ENCODE measurements at regions not wholly inside any gene's neighbourhood (a gene's known extent, or its start where the extent isn't known, plus 50 kb on each side); places are given as distances from the start of the nearest gene placed in this dataset.

DNA sequence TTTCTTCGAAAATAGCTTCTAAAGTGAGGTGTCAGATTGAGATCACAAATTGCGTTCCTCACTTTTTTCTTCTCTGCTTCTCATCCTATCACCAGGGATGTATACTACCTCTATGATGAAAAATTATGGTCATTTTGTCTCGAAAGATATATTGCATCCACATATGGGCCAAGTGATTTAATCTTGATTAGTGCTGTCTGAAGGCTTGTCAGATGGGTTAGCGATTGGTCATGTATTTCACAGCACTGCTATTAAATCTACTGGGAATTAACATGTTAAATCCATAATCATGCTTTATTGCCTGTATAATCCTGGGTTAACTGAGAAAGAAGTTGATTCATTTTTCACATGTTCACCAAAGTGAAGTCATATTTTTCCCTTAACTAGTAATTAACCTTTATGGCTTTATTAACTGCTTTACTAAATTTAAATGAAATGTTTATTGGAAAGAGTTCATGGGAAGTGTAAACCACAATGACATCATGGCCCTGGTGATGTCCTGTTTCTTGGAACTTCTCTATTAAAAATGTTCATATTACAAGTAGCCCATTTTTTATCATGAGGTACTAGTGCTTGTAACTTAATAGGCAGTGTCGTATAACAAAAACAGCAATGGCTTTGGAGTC is 193.3 kb downstream of the SMC2 start:
- Histone ChIP-seq H3K9me3 (ENCODE audit: control extremely low read depth in 1 of 5, control insufficient read depth in 4 of 5, insufficient read depth in 2 of 5, low read depth in 1 of 5, low read length in 4 of 5) (peaks cover 0 to 1% (median 0%) of the 10 kb centered on the region in 5 experiments), H3K4me1 (ENCODE audit: control extremely low read depth in 1 of 4, control insufficient read depth in 4 of 4, insufficient read depth in 4 of 4, low read length in 3 of 4) (no peaks in the 10 kb centered on the region), H3K4me3 (ENCODE audit: control insufficient read depth in 1 of 7, extremely low read depth in 1 of 7, insufficient read depth in 4 of 7, low read depth in 2 of 7, low read length in 6 of 7) (no peak overlapping the region), H3K27ac (ENCODE audit: insufficient read depth in 1 of 2, low read depth in 1 of 2, low read length in 2 of 2, poor library complexity in 1 of 2, severe bottlenecking in 2 of 2) (no peak overlapping the region), H3K27me3 (replicated peaks in 2 of 5; ENCODE audit: control insufficient read depth in 4 of 5, insufficient read depth in 5 of 5, low read length in 4 of 5) (no peaks in the 10 kb centered on the region), H3K36me3 (ENCODE audit: control insufficient read depth in 4 of 4, insufficient read depth in 4 of 4, low read length in 3 of 4) (no peaks in the 10 kb centered on the region)
- DNase-seq: no peak
- POLR2A ChIA-PET: no interaction called here
- no CpG with 5 or more reads among the region's 5 CpGs for WGBS (ENCODE audit: insufficient coverage)
- CTCF ChIA-PET: no interaction called here

DNA sequence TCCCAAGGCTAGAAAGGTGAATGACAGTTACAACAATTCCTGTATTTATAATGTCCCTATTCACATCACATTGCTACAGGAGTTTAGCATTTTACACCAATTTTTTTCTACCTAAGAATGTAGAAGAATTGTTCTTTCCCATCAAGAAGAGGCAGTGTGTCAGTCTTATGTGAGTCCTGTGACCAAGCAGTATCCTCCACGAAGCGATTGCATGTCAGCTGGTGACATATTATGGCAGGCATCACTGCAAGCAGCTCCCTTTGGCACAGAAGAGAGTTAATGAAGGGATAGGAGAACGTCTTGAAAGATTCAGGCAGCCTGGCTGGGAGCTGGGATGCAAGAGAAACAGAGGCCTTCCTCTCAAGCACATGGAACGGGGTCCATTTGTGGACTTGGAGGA is 199.8 kb downstream of the SMC2 start:
- ChIA-PET POLR2A (interaction anchor here (0.5 to 0.6 kb wide), 2 partner anchors 232 to 1993 kb away, joined by 3 read pairs; no protein-coding TSS in a partner anchor), CTCF (interaction anchor here (0.6 kb wide), 1 partner anchor 362 kb away, joined by 3 read pairs; no protein-coding TSS in a partner anchor)
- Histone ChIP-seq H3K4me1 (ENCODE audit: control extremely low read depth in 1 of 4, control insufficient read depth in 4 of 4, insufficient read depth in 4 of 4, low read length in 3 of 4) (no peaks in the 10 kb centered on the region), H3K9me3 (ENCODE audit: control extremely low read depth in 1 of 5, control insufficient read depth in 4 of 5, insufficient read depth in 2 of 5, low read depth in 1 of 5, low read length in 4 of 5) (peaks cover 0 to 1% (median 0%) of the 10 kb centered on the region in 5 experiments), H3K4me3 (ENCODE audit: control insufficient read depth in 1 of 7, extremely low read depth in 1 of 7, insufficient read depth in 4 of 7, low read depth in 2 of 7, low read length in 6 of 7) (no peak overlapping the region), H3K36me3 (ENCODE audit: control insufficient read depth in 4 of 4, insufficient read depth in 4 of 4, low read length in 3 of 4) (no peaks in the 10 kb centered on the region), H3K27me3 (replicated peaks in 2 of 5; ENCODE audit: control insufficient read depth in 4 of 5, insufficient read depth in 5 of 5, low read length in 4 of 5) (no peaks in the 10 kb centered on the region), H3K27ac (ENCODE audit: insufficient read depth in 1 of 2, low read depth in 1 of 2, low read length in 2 of 2, poor library complexity in 1 of 2, severe bottlenecking in 2 of 2) (no peak overlapping the region)
- 87% methylated on average over 4 of the region's 4 CpGs for WGBS (ENCODE audit: insufficient coverage)
- no peak for DNase-seq

DNA sequence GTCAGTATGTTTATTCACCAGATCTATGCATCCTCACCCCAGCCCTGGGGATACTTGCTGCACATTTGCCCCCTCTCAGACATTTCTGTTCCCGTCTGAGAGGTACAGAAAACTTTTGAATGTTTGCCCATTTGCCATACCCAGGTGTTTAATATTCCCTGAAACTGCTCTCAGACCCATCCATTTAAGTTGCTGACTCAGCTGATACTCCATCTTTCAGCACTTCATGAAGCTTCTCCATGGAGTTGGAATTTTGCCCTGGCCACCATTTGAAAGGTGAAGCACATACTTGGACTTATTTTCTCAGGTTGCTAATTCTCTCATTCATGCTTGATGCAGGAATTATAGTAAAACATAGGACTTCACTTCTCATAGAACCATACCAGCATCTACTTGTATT is 203.9 kb upstream of the OR13F1 start:
- DNase-seq: no peak
- ChIA-PET CTCF (no interaction called here), POLR2A (no interaction called here)
- H3K9me3 ChIP-seq (ENCODE audit: control extremely low read depth in 1 of 5, control insufficient read depth in 4 of 5, insufficient read depth in 2 of 5, low read depth in 1 of 5, low read length in 4 of 5): no peaks in the 10 kb centered on the region
- H3K4me1 ChIP-seq (ENCODE audit: control extremely low read depth in 1 of 4, control insufficient read depth in 4 of 4, insufficient read depth in 4 of 4, low read length in 3 of 4): no peaks in the 10 kb centered on the region
- 100% methylated on average over 1 of the region's 1 CpG for WGBS (ENCODE audit: insufficient coverage)
- H3K4me3 ChIP-seq (ENCODE audit: control insufficient read depth in 1 of 7, extremely low read depth in 1 of 7, insufficient read depth in 4 of 7, low read depth in 2 of 7, low read length in 6 of 7): no peak overlapping the region
- H3K27ac ChIP-seq (ENCODE audit: insufficient read depth in 1 of 2, low read depth in 1 of 2, low read length in 2 of 2, poor library complexity in 1 of 2, severe bottlenecking in 2 of 2): no peak overlapping the region
- H3K36me3 ChIP-seq (ENCODE audit: control insufficient read depth in 4 of 4, insufficient read depth in 4 of 4, low read length in 3 of 4): no peaks in the 10 kb centered on the region
- no peaks in the 10 kb centered on the region for H3K27me3 ChIP-seq (replicated peaks in 2 of 5; ENCODE audit: control insufficient read depth in 4 of 5, insufficient read depth in 5 of 5, low read length in 4 of 5)

DNA sequence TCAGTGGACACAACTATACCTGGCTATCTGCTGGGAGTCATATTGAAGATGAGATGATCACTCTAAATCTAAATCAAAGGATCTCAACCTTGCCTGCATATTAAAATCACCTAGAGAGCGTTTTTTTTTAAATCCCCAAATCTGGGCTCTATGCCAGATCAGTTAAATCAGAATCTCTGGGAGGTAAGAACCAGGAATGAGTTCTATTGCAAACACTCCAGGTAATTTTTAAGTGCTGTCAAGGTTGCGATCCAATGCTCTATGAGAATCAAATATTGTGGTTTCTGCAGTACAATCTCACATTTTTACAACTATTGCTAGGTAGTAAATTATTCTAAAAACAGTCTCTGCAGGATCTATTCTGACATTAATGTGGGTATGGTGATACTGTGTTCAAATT is 202.3 kb upstream of the OR13F1 start:
- Histone ChIP-seq H3K27me3 (replicated peaks in 2 of 5; ENCODE audit: control insufficient read depth in 4 of 5, insufficient read depth in 5 of 5, low read length in 4 of 5) (no peaks in the 10 kb centered on the region), H3K9me3 (ENCODE audit: control extremely low read depth in 1 of 5, control insufficient read depth in 4 of 5, insufficient read depth in 2 of 5, low read depth in 1 of 5, low read length in 4 of 5) (peaks cover 0 to 2% (median 0%) of the 10 kb centered on the region in 5 experiments), H3K4me3 (ENCODE audit: control insufficient read depth in 1 of 7, extremely low read depth in 1 of 7, insufficient read depth in 4 of 7, low read depth in 2 of 7, low read length in 6 of 7) (no peak overlapping the region), H3K36me3 (ENCODE audit: control insufficient read depth in 4 of 4, insufficient read depth in 4 of 4, low read length in 3 of 4) (no peaks in the 10 kb centered on the region), H3K27ac (ENCODE audit: insufficient read depth in 1 of 2, low read depth in 1 of 2, low read length in 2 of 2, poor library complexity in 1 of 2, severe bottlenecking in 2 of 2) (no peak overlapping the region), H3K4me1 (ENCODE audit: control extremely low read depth in 1 of 4, control insufficient read depth in 4 of 4, insufficient read depth in 4 of 4, low read length in 3 of 4) (no peaks in the 10 kb centered on the region)
- DNase-seq: no peak
- WGBS (ENCODE audit: insufficient coverage): 71% methylated on average over 1 of the region's 2 CpGs
- ChIA-PET POLR2A (no interaction called here), CTCF (no interaction called here)

DNA sequence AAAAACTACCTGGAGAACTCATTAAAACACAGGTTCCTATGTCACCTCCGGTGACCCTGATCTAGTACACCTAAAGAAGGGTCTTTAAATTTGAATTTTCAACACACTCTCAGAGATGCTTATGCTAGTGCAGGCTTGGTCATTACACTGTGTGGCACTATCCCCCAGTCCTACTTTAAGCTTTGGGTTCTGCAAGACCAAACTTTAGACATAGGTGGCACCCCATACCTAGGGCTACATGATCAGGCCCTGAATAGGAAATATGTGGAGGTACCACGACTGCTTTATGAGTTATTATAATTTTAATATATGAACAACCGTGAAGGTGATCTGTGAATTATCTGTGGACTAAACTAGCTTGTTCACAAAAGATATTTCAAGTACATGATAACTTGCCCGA is 201.3 kb upstream of the OR13F1 start:
- ChIA-PET CTCF (no interaction called here), POLR2A (no interaction called here)
- Histone ChIP-seq H3K9me3 (ENCODE audit: control extremely low read depth in 1 of 5, control insufficient read depth in 4 of 5, insufficient read depth in 2 of 5, low read depth in 1 of 5, low read length in 4 of 5) (peaks cover 0 to 2% (median 0%) of the 10 kb centered on the region in 5 experiments), H3K27ac (ENCODE audit: insufficient read depth in 1 of 2, low read depth in 1 of 2, low read length in 2 of 2, poor library complexity in 1 of 2, severe bottlenecking in 2 of 2) (no peak overlapping the region), H3K27me3 (replicated peaks in 2 of 5; ENCODE audit: control insufficient read depth in 4 of 5, insufficient read depth in 5 of 5, low read length in 4 of 5) (no peaks in the 10 kb centered on the region), H3K36me3 (ENCODE audit: control insufficient read depth in 4 of 4, insufficient read depth in 4 of 4, low read length in 3 of 4) (no peaks in the 10 kb centered on the region), H3K4me1 (ENCODE audit: control extremely low read depth in 1 of 4, control insufficient read depth in 4 of 4, insufficient read depth in 4 of 4, low read length in 3 of 4) (no peaks in the 10 kb centered on the region), H3K4me3 (ENCODE audit: control insufficient read depth in 1 of 7, extremely low read depth in 1 of 7, insufficient read depth in 4 of 7, low read depth in 2 of 7, low read length in 6 of 7) (no peak overlapping the region)
- DNase-seq: no peak
- WGBS (ENCODE audit: insufficient coverage): 94% methylated on average over 2 of the region's 4 CpGs

DNA sequence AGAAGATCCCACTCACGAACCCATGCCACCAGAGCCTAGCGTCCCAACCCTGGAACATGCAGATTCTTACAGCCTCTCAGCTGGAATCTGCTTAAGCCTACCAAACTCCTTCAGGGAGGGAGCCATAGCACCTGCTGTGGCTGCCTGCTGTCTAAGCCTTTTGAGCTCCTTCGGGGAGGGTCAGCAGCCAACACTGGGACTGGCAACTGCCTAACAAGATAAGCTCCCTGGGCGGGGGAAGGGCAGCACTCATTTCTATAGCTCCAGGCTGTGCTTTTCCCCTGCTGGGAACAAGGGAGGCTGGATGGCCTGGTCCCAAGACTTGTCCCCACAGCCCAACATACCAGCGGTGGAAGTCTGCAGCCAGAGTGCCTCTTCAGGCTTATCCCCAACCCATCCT is 199.1 kb upstream of the OR13F1 start:
- ChIA-PET POLR2A (no interaction called here), CTCF (no interaction called here)
- DNase-seq: no peak
- Histone ChIP-seq H3K27me3 (replicated peaks in 2 of 5; ENCODE audit: control insufficient read depth in 4 of 5, insufficient read depth in 5 of 5, low read length in 4 of 5) (no peaks in the 10 kb centered on the region), H3K4me3 (ENCODE audit: control insufficient read depth in 1 of 7, extremely low read depth in 1 of 7, insufficient read depth in 4 of 7, low read depth in 2 of 7, low read length in 6 of 7) (no peak overlapping the region), H3K4me1 (ENCODE audit: control extremely low read depth in 1 of 4, control insufficient read depth in 4 of 4, insufficient read depth in 4 of 4, low read length in 3 of 4) (no peaks in the 10 kb centered on the region), H3K27ac (ENCODE audit: insufficient read depth in 1 of 2, low read depth in 1 of 2, low read length in 2 of 2, poor library complexity in 1 of 2, severe bottlenecking in 2 of 2) (no peak overlapping the region), H3K9me3 (ENCODE audit: control extremely low read depth in 1 of 5, control insufficient read depth in 4 of 5, insufficient read depth in 2 of 5, low read depth in 1 of 5, low read length in 4 of 5) (peaks cover 0 to 2% (median 0%) of the 10 kb centered on the region in 5 experiments), H3K36me3 (ENCODE audit: control insufficient read depth in 4 of 4, insufficient read depth in 4 of 4, low read length in 3 of 4) (no peaks in the 10 kb centered on the region)
- WGBS (ENCODE audit: insufficient coverage): 89% methylated on average over 5 of the region's 5 CpGs

DNA sequence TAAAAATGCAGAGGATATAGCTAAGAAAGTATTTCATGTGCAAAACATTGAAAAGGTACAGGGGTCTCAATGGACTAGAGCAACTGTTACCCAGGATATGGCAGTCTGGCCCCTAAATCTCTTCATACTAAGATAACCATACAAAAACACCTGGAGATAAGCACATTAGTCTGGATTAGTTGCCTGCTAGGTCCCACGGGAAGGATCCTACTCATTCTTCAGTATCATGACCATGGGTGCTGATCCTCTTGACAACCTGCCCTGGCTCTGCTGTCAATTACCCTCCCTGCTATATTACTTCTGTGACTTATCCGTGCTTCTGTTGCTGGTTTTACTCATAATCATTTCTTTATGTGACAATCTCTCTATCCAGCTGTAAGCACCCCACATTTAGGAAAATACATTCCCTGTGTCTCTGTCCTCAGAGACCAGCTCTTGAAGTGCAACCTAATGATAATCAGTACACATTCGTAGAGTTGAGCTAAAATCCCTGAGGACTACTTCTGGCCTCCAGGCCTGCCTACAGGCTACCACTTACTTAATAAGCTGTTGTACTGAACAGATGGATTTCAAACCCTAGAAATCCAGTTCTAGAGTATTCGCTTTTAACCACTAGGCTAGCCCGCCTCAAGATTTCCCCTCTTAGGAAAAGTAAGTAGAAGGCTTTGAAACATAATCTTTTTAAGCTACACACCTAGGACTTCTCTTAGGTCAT is 190.5 kb upstream of the OR13F1 start:
- WGBS (ENCODE audit: insufficient coverage): 79% methylated on average over 4 of the region's 5 CpGs
- no peaks in the 10 kb centered on the region for H3K27me3 ChIP-seq (replicated peaks in 2 of 5; ENCODE audit: control insufficient read depth in 4 of 5, insufficient read depth in 5 of 5, low read length in 4 of 5)
- no peaks in the 10 kb centered on the region for H3K36me3 ChIP-seq (ENCODE audit: control insufficient read depth in 4 of 4, insufficient read depth in 4 of 4, low read length in 3 of 4)
- no peak overlapping the region for H3K27ac ChIP-seq (ENCODE audit: insufficient read depth in 1 of 2, low read depth in 1 of 2, low read length in 2 of 2, poor library complexity in 1 of 2, severe bottlenecking in 2 of 2)
- H3K4me3 ChIP-seq (ENCODE audit: control insufficient read depth in 1 of 7, extremely low read depth in 1 of 7, insufficient read depth in 4 of 7, low read depth in 2 of 7, low read length in 6 of 7): no peak overlapping the region
- ChIA-PET CTCF (no interaction called here), POLR2A (no interaction called here)
- peaks cover 0 to 1% (median 0%) of the 10 kb centered on the region in 5 experiments for H3K9me3 ChIP-seq (ENCODE audit: control extremely low read depth in 1 of 5, control insufficient read depth in 4 of 5, insufficient read depth in 2 of 5, low read depth in 1 of 5, low read length in 4 of 5)
- no peaks in the 10 kb centered on the region for H3K4me1 ChIP-seq (ENCODE audit: control extremely low read depth in 1 of 4, control insufficient read depth in 4 of 4, insufficient read depth in 4 of 4, low read length in 3 of 4)
- DNase-seq: no peak
